ENCODE measurements at regions not wholly inside any gene's neighbourhood (a gene's known extent, or its start where the extent isn't known, plus 50 kb on each side); places are given as distances from the start of the nearest gene placed in this dataset.
"Not testable (repeated sequence)": the region's sequence is repeated elsewhere in the genome, so short reads cannot be mapped to it uniquely, and the experiment has no call there.

GRCh38 chr3:112736805-112737566 lies 96.0 kb upstream of the CCDC80 start:
- DNase-seq, result no peak

GRCh38 chr3:112736386-112736785 lies 95.4 kb upstream of the CCDC80 start:
- DNase-seq, result no peak

GRCh38 chr3:112735926-112736325 lies 95.0 kb upstream of the CCDC80 start:
- DNase-seq, result no peak

DNA sequence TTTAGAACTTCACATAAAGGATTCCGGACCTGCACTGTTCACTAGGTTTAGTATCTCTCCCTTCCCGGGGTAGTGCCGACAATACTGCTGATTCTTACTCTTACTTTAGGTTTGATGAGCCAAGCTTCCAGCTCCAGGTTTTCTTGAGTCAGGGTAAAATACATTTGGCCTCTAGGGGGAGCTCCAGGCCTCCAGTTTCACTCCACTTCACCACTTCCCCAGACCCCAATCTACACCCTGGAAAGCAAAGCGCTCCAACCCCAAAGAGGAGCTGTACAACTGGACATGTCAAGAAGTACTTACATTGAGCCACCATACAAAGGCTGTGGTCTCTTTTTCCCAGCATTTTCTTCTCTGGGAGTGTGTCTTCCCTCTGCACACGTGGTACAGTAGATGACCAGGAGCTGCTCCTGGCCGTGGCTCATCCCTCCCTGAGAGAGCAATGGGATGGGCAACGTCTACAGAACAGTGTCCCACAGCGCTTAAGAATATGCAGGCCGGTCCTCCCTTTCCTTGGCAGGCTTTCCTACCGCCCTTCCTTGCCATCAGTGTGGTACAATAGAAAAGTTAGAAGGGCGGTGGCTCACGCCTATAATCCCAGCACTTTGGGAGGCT lies 93.9 kb upstream of the CCDC80 start:
- DNase-seq, result peak; percentile 50

- no peak for DNase-seq
Measured at GRCh38 chr3:112734171-112734570, 93.2 kb upstream of the CCDC80 start.

GRCh38 chr3:112730210-112730609 lies 89.3 kb upstream of the CCDC80 start:
- DNase-seq, result no peak

- DNase-seq, result no peak
Measured at GRCh38 chr3:112721231-112721630, 80.3 kb upstream of the CCDC80 start.

DNA sequence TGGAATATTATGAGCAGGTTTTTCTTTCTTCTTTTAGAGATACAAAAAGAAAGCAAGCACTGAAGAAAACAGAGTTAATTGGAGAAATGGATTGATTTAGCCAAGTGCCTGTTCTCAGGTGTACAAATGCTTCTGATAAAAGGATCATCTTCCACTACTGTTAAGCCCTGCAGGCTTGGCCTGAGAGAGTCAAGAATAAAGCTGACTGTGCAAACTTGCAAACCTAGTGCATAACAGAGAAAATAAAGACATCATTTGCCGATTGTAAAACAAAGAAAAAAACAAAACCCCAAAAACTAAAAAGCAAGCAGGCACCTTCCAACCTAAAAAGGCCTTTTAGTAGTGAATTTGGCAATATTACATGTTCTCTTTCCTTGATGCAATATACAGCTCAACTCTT lies 78.0 kb upstream of the CCDC80 start:
- no peak for DNase-seq

DNA sequence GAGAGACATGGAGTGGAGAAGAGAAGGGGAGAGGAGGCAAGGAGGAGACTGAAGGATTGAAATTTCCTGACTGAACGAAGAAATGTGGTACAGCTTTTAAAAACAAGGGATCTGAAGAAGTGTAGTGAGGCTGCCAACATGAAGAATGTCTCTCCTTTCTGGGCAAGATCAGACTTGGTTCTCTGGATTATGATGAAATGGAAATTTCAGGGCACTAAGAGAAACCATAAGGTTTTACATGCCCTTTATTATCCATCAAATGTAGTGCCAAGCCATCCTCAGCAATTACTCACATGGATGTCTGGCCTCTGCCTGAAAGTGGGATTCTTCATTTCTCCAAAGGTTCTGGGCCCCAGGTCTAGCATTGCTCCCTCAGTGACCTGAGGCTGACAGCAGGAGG lies 77.6 kb upstream of the CCDC80 start:
- DNase-seq, result no peak

DNA sequence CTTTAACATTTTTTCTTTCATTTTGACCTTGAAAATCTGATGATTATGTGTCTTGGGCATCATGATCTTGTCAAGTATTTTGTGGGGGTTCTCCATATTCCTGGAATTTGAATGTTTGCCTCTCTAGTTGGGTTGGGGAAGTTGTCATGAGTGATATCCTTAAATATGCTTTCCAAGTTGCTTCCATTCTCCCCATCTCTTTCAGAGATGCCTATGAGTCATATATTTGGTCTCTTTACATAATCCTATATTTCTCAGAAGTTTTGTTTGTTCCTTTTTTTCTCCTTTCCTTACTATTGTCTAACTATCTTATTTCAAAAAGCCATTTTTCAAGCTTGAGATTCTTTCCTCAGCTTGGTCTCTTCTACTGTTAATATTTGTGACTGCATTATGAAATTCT lies 69.0 kb upstream of the CCDC80 start:
- no peak for DNase-seq

- DNase-seq, result no peak
Measured at GRCh38 chr3:112699436-112699978, 58.6 kb upstream of the CCDC80 start.

GRCh38 chr3:112698442-112698841 lies 57.5 kb upstream of the CCDC80 start:
- DNase-seq, result not testable (repeated sequence)

- DNase-seq, result not testable (repeated sequence)
Measured at GRCh38 chr3:112696244-112696643, 55.3 kb upstream of the CCDC80 start.

- not testable (repeated sequence) for DNase-seq
Measured at GRCh38 chr3:112695377-112696108, 54.6 kb upstream of the CCDC80 start.

- DNase-seq, result not testable (repeated sequence)
Measured at GRCh38 chr3:112694906-112695305, 54.0 kb upstream of the CCDC80 start.

DNA sequence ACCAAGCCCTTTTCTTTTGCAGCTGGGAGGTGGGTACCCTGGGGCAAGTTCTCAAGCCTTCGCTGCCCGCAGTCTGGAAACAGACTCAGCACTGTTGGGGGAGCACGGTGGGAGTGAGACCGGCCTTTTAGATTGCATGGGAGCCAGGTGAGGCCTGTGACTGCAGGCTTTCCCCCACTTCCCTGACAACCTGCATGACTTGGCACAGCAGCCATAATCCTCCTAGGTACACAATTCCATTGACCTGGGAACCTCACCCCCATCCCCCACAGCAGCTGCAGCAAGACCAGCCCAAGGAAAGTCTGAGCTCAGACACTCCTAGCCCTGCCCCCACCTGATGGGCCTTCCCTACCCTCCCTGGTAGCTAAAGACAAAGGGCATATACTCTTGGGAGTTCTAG lies 52.2 kb upstream of the CCDC80 start:
- no peak for DNase-seq

Data from effector CD4-positive, alpha-beta T cell (primary cell).